HG03520 (cell line): ENCODE measurements at regions not wholly inside any gene's neighbourhood (a gene's known extent, or its start where the extent isn't known, plus 50 kb on each side); places are given as distances from the start of the nearest gene placed in this dataset.
"Not testable (repeated sequence)": the region's sequence is repeated elsewhere in the genome, so short reads cannot be mapped to it uniquely, and the experiment has no call there.

ENCODE experiments used
- ATAC-seq: cut with Tn5 transposase; IDR thresholded peaks from one replicate; pipeline ENCODE4 v1.9.1; 2021; ENCODE audit warnings: mild to moderate bottlenecking, moderate library complexity; ENCODE audit not compliant: unreplicated experiment

DNA sequence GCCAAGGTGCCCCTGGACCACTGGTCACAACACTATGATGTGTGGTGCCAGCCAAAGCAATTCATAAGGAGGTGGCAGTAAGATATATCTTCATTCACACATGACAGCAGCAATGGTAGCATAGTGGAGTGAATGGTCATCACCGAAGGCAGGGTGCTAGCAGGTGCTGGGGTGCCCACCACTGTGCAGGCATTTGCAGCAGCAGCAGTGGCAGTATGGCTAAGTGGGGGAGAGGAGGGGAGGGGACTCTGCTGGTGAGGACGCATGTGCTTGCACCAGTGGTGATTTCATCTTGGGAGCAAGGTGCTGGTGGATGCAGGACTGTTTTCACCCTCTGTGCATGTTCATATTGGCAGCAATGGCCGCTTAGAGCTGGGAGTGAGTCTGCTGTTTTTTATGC, 419.1 kb upstream of the KLHL4 start:
- no peak for ATAC-seq

DNA sequence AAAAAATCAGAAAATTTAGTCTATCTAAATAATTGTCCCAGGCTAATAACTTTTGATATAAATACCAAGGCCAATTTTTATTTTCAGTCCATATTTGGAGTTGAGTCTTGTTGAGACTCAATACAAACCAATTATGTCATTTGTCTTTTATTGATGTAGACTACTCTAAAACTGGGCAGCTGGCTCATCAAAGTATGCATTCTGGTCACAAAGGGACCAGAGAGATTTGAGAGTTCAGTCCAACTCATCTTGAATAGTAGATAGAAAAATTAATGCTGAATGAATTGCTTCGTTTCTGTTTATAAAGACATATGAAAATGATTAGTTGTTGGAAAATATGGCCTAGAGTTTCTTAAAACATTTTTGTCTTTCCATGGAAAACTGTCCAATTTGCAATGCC, 412.5 kb upstream of the KLHL4 start:
- ATAC-seq, result no peak

DNA sequence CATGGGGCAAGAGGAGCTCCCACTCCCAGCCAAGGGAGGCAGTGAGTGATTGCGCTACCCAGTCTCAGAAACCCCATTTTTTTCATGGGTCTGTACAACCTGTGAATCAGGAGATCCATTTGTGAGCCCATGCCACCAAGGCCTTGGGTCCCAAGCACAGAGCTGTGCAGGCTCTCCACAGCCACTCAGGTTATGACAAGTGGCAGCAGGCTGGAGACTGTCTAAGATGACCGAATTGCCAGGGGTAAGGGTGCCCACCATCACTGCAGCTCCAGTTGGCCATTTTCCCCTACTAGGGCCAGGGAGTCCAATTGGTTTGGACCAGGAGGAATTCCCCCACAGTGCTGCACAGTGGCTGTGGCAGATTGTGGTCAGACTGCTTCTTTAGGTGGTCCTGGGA, 407.5 kb upstream of the KLHL4 start:
- ATAC-seq, result no peak

DNA sequence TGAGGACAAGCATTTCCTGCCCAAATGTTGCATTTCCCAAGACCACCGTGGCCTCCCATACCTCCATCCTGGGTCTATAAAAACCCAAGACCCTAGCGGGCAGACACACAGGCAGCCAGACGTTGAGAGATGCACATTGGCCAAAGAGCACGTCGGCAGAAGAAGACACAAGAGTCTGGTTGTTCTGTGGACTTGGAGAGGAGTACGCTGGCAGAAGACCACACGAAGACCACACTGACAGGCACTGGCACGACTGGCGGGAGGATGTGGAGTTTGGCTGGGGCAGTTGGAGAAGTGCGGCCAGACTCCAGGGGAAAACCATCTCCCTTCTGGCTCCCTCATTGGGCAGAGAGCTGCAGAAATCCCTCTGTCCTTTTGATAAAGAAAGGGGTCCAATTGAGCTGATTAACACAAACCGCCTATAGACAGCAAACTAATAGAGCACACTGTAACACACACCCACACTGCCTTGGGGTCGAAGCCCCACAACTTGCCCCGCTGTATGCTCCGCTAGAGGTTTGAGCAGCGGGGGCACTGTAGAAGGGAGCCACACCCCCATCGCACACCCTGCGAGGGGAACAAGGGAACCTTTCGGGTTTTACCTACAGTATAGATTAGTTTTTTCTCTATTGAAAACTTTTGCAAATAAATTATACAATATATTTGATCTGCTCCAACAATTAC, 376.7 kb upstream of the KLHL4 start:
- ATAC-seq, result no peak

DNA sequence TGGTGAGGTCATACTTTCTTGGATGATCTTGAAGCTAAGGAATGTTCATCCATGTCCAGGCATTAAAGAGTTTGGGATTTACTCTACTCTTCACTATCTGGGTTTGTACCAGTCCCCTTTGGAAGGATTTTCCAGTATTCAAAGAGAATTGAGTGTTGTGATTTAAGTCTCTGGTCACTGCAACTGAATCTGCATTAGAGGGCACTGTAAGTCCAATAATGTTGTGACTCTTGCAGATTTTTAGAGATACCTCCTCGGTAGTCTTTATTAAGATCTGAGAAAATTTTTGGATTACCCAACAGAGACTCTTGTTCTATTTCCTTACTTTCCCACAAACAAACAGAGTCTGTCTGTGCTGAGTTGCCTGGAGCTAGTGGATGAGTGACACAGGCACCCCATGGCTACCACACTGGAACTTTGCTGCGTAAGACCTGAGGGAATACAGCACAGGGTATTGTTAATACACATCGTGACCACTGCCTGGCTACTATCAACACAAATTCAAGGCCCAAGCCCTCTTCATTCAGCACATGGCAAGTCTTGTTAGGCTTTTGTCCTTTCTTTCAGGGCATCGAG, 357.1 kb upstream of the KLHL4 start:
- no peak for ATAC-seq

DNA sequence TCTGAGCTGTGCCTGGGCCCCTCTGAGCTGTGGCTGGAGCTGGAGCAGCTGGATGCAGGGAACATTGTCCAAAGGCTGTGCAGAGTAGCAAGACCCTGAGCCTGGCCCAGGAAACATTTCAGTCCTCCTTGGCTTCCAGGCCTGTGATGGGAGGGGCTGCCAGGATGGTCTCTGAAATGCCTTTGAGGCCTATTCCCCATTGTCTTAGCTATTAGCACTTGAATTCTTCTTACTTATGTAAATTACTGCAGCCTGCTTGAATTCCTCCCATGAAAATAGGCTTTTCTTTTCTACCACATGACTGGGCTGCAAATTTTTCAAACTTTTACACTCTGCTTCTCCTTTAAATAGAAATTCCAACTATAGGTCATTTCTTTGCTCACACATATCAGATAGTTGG, 349.8 kb upstream of the KLHL4 start:
- no peak for ATAC-seq

DNA sequence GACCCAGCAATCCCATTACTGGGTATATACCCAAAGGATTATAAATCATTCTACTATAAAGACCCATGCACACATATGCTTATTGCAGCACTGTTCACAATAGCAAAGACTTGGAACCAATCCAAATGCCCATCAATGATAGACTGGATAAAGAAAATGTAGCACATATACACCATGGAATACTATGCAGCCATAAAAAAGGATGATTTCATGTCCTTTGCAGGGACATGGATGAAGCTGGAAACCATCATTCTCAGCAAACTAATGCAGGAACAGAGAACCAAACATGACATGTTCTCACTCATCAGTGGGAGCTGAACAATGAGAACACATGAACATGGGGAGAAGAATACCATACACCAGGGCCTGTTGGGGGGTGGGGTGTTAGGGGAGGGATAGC, 339.6 kb upstream of the KLHL4 start:
- ATAC-seq, result not testable (repeated sequence)
